ENCODE measurements at regions not wholly inside any gene's neighbourhood (a gene's known extent, or its start where the extent isn't known, plus 50 kb on each side); places are given as distances from the start of the nearest gene placed in this dataset.

GRCh38 chr2:67583185-67583584, 186.1 kb downstream of the ETAA1 start:
- TF ChIP-seq EZH2 (IDR thresholded peaks at IDR 0.05; ENCODE audit: borderline replicate concordance, insufficient read depth, low read length, poor library complexity, severe bottlenecking) (no peak), CTCF (IDR thresholded peaks at IDR 0.05; ENCODE audit: poor library complexity, severe bottlenecking) (no peak), RAD21 (conservative IDR thresholded peaks at IDR 0.05) (no peak), EP300 (conservative IDR thresholded peaks at IDR 0.05; ENCODE audit: poor library complexity, severe bottlenecking) (no peak), POLR2AphosphoS5 (IDR thresholded peaks at IDR 0.05) (no peak)
- TF ChIP-seq, protein P1, sequence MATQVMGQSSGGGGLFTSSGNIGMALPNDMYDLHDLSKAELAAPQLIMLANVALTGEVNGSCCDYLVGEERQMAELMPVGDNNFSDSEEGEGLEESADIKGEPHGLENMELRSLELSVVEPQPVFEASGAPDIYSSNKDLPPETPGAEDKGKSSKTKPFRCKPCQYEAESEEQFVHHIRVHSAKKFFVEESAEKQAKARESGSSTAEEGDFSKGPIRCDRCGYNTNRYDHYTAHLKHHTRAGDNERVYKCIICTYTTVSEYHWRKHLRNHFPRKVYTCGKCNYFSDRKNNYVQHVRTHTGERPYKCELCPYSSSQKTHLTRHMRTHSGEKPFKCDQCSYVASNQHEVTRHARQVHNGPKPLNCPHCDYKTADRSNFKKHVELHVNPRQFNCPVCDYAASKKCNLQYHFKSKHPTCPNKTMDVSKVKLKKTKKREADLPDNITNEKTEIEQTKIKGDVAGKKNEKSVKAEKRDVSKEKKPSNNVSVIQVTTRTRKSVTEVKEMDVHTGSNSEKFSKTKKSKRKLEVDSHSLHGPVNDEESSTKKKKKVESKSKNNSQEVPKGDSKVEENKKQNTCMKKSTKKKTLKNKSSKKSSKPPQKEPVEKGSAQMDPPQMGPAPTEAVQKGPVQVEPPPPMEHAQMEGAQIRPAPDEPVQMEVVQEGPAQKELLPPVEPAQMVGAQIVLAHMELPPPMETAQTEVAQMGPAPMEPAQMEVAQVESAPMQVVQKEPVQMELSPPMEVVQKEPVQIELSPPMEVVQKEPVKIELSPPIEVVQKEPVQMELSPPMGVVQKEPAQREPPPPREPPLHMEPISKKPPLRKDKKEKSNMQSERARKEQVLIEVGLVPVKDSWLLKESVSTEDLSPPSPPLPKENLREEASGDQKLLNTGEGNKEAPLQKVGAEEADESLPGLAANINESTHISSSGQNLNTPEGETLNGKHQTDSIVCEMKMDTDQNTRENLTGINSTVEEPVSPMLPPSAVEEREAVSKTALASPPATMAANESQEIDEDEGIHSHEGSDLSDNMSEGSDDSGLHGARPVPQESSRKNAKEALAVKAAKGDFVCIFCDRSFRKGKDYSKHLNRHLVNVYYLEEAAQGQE (IDR thresholded peaks at IDR 0.05; ENCODE audit: borderline replicate concordance) = no peak

Measured in neural cell (in vitro differentiated cells).